IMR-90 (cell line): ENCODE measurements at regions not wholly inside any gene's neighbourhood (a gene's known extent, or its start where the extent isn't known, plus 50 kb on each side); places are given as distances from the start of the nearest gene placed in this dataset.

Source experiments
- ATAC-seq: fragments of 200-7000 bp; cut with Tn5 transposase; 2 replicates; pipeline ENCODE4 v1.9.1; 2020; ENCODE audit warnings: low read depth, mild to moderate bottlenecking, moderate library complexity
- BruUV-seq: library from RNA; stranded (reverse); fragments of 400-500 nt; replicated peaks from 2 replicates; lab custom pipeline; 2021; lab: Mats Ljungman, UMichigan
- CTCF ChIA-PET: fragments of 300-600 bp; formaldehyde crosslinking; extraction: SDS; loops from one replicate; lab custom pipeline; 2021; ENCODE audit warnings: antibody characterized with exemption; lab: Yijun Ruan, JAX
- POLR2A ChIA-PET: fragments of 300-600 bp; sonication (Branson Sonifier 250); formaldehyde crosslinking; loops from one replicate; lab custom pipeline; 2022; ENCODE audit warnings: antibody characterized with exemption; ENCODE audit not compliant: unreplicated experiment; lab: Charles Lee
- DNase-seq: peaks from one replicate; pipeline ENCODE4 v3.0.0; 2013
- H2AFZ ChIP-seq: replicated peaks from 2 replicates; pipeline ENCODE3; 2013; ENCODE audit warnings: low read length, mild to moderate bottlenecking; ENCODE audit not compliant: poor library complexity
- H2AK5ac ChIP-seq: 2 replicates; pipeline ENCODE4 v1.6.1; 2013; ENCODE audit warnings: low read depth, low read length, inconsistent platforms
- H2AK9ac ChIP-seq: replicated peaks from 2 replicates; pipeline ENCODE3; 2013; ENCODE audit warnings: mild to moderate bottlenecking, low read depth, low read length, moderate library complexity; ENCODE audit not compliant: poor library complexity
- H2BK120ac ChIP-seq: 2 replicates; pipeline ENCODE4 v1.6.1; 2013; ENCODE audit warnings: low read depth, low read length, inconsistent platforms
- H2BK15ac ChIP-seq: 3 replicates; pipeline ENCODE4 v1.6.1; 2013; ENCODE audit warnings: low read depth, low read length, inconsistent platforms
- H2BK20ac ChIP-seq: 2 replicates; pipeline ENCODE4 v1.6.1; 2013; ENCODE audit warnings: low read depth, mild to moderate bottlenecking, inconsistent platforms, low read length, moderate library complexity
- H2BK5ac ChIP-seq: 2 replicates; pipeline ENCODE4 v1.6.1; 2013; ENCODE audit warnings: mild to moderate bottlenecking, low read depth, low read length, inconsistent platforms; ENCODE audit not compliant: poor library complexity, severe bottlenecking
- H3K14ac ChIP-seq: replicated peaks from 2 replicates; pipeline ENCODE4 v1.6.1; 2013; ENCODE audit warnings: low read depth, low read length, inconsistent platforms
- H3K18ac ChIP-seq: 2 replicates; pipeline ENCODE4 v1.6.1; 2013; ENCODE audit warnings: low read depth, low read length, control low read depth
- H3K23ac ChIP-seq: 2 replicates; pipeline ENCODE4 v1.6.1; 2013; ENCODE audit warnings: low read depth, low read length, inconsistent platforms
- H3K27ac ChIP-seq: 2 replicates; pipeline ENCODE4 v1.5.1; 2013; ENCODE audit warnings: mild to moderate bottlenecking, control low read depth, low read length; ENCODE audit not compliant: insufficient read depth
- H3K27me3 ChIP-seq: 2 replicates; pipeline ENCODE4 v1.6.1; 2013; ENCODE audit warnings: low read length; ENCODE audit not compliant: control insufficient read depth, insufficient read depth
- H3K36me3 ChIP-seq: 2 replicates; pipeline ENCODE4 v1.6.1; 2013; ENCODE audit warnings: low read length, mixed read lengths; ENCODE audit not compliant: control insufficient read depth, insufficient read depth
- H3K4ac ChIP-seq: 2 replicates; pipeline ENCODE4 v1.6.1; 2013; ENCODE audit warnings: low read depth, low read length, inconsistent platforms
- H3K4me1 ChIP-seq: 2 replicates; pipeline ENCODE4 v1.6.1; 2013; ENCODE audit warnings: low read length, mixed read lengths; ENCODE audit not compliant: control insufficient read depth, insufficient read depth
- H3K4me2 ChIP-seq: 2 replicates; pipeline ENCODE4 v1.6.1; 2013; ENCODE audit warnings: low read depth, mild to moderate bottlenecking, control low read depth, low read length, moderate library complexity
- H3K4me3 ChIP-seq: 2 replicates; pipeline ENCODE4 v1.5.1; 2013; ENCODE audit warnings: low read depth, mild to moderate bottlenecking, control low read depth, low read length, moderate library complexity; ENCODE audit not compliant: insufficient read depth
- H3K56ac ChIP-seq: 2 replicates; pipeline ENCODE4 v1.6.1; 2013; ENCODE audit warnings: low read length, inconsistent platforms; ENCODE audit not compliant: insufficient read depth; ENCODE audit errors: extremely low read depth
- H3K79me1 ChIP-seq, 2 experiments: 2 replicates each; pipeline ENCODE4 v1.6.1; 2013; ENCODE audit warnings: low read length in 2 of 2, inconsistent platforms in 1 of 2, low read depth in 1 of 2
- H3K9ac ChIP-seq: 2 replicates; pipeline ENCODE4 v1.6.1; 2013; ENCODE audit warnings: low read depth, low read length, control low read depth
- H3K9me1 ChIP-seq: 2 replicates; pipeline ENCODE4 v1.6.1; 2013; ENCODE audit warnings: low read length, inconsistent platforms; ENCODE audit not compliant: insufficient read depth
- H3K9me3 ChIP-seq: 2 replicates; pipeline ENCODE4 v1.6.1; 2013; ENCODE audit warnings: low read length; ENCODE audit not compliant: control insufficient read depth, insufficient read depth
- H4K20me1 ChIP-seq: 2 replicates; pipeline ENCODE4 v1.6.1; 2013; ENCODE audit warnings: low read length, inconsistent platforms; ENCODE audit not compliant: insufficient read depth
- H4K5ac ChIP-seq: 2 replicates; pipeline ENCODE4 v1.6.1; 2013; ENCODE audit warnings: mild to moderate bottlenecking, low read depth, low read length, control low read depth
- H4K8ac ChIP-seq, 2 experiments: 2 replicates each; pipeline ENCODE4 v1.6.1; 2013; ENCODE audit warnings: low read depth in 2 of 2, low read length in 2 of 2, control low read depth in 1 of 2, inconsistent platforms in 1 of 2
- H4K91ac ChIP-seq: 2 replicates; pipeline ENCODE4 v1.6.1; 2013; ENCODE audit warnings: low read depth, low read length, inconsistent platforms; ENCODE audit not compliant: insufficient read depth
- BHLHE40 ChIP-seq: fragments of 150-350 bp; IDR thresholded peaks from 2 replicates; pipeline ENCODE4 v1.6.1; 2016; ENCODE audit warnings: mild to moderate bottlenecking, low read depth, low read length
- CHD1 ChIP-seq: IDR thresholded peaks from 2 replicates; pipeline ENCODE4 v1.6.1; 2012; ENCODE audit warnings: low read depth, low read length, improper control_type of control experiment
- MAFK ChIP-seq: IDR thresholded peaks from 2 replicates; pipeline ENCODE4 v1.6.1; 2012; ENCODE audit warnings: low read depth, low read length, improper control_type of control experiment
- MAZ ChIP-seq: IDR thresholded peaks from 2 replicates; pipeline ENCODE4 v1.6.1; 2012; ENCODE audit warnings: low read depth, mild to moderate bottlenecking, low read length, improper control_type of control experiment, moderate library complexity, borderline replicate concordance
- MXI1 ChIP-seq: IDR thresholded peaks from 2 replicates; pipeline ENCODE4 v1.6.1; 2012; ENCODE audit warnings: low read depth, mild to moderate bottlenecking, low read length, moderate library complexity, borderline replicate concordance
- NFE2L2 ChIP-seq: fragments of 150-350 bp; IDR thresholded peaks from 2 replicates; pipeline ENCODE4 v1.6.1; 2016; ENCODE audit warnings: low read depth, mild to moderate bottlenecking, low read length
- RCOR1 ChIP-seq: IDR thresholded peaks from 2 replicates; pipeline ENCODE4 v1.6.1; 2012; ENCODE audit warnings: mild to moderate bottlenecking, low read length, improper control_type of control experiment; ENCODE audit not compliant: insufficient replicate concordance
- RFX5 ChIP-seq: IDR thresholded peaks from 2 replicates; pipeline ENCODE4 v1.8.0; 2012; ENCODE audit warnings: low read depth, mild to moderate bottlenecking, low read length, moderate library complexity
- WGBS, 2 experiments: methylation state at CpG; one replicate each; pipeline versions ENCODE4 v1.1.5 to v1.1.7; 2013; ENCODE audit warnings: missing lambda C conversion rate in 2 of 2; ENCODE audit not compliant: insufficient read length in 1 of 2; ENCODE audit errors: extremely low coverage in 2 of 2; 5-methylcytosine and 5-hydroxymethylcytosine counted together
- dilution Hi-C: fragments of 300-500 bp; cut with HindIII; formaldehyde crosslinking; loops from one replicate; pipeline ENCODE4 v1.14.3; 2018; ENCODE audit warnings: low sequenced_read_pairs; ENCODE audit not compliant: unreplicated experiment
- in situ Hi-C: fragments of 300-500 bp; cut with MboI; formaldehyde crosslinking; loops from 3 replicates; pipeline ENCODE4 v1.14.3; 2019; ENCODE audit warnings: low sequenced_read_pairs, inconsistent platforms, mixed read lengths
- intact Hi-C: fragments of 100-400 bp; cut with micrococcal nuclease; formaldehyde crosslinking; loops from 2 replicates; pipeline ENCODE4 v1.10.0; 2022
- TF ChIP-seq, protein P1 (sequence below): fragments of 150-350 bp; IDR thresholded peaks from 2 replicates; pipeline ENCODE4 v1.6.1; 2016; ENCODE audit warnings: low read depth, mild to moderate bottlenecking, low read length, moderate library complexity, borderline replicate concordance
- TF ChIP-seq, protein P2 (sequence below): conservative IDR thresholded peaks from 2 replicates; pipeline ENCODE4 v1.5.1; 2012; ENCODE audit warnings: mild to moderate bottlenecking, low read depth, low read length, improper control_type of control experiment
- TF ChIP-seq, protein P3 (sequence below): fragments of 150-350 bp; IDR thresholded peaks from 2 replicates; pipeline ENCODE4 v1.6.1; 2017; ENCODE audit warnings: mild to moderate bottlenecking, antibody characterized with exemption, low read length, low read depth

DNA sequence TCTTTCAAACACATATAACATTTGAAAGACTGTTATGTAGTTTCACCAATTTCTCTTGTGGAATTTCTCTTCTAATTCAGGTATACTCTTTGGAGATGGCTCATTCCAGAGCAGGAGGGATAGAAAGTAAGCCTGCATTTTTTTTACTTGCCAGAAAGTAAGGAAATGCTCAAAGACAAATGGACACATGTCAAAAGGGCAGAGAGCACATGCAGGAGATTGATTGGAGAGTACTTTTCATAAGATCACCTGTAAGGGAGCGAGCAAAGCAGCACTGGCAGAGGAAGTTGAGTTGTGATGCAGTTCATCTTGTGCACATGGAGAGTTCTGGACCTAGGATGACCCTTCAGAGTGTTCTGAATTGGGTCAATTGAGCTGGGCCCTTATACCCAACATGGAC, 51.4 kb upstream of the FBXO33 start:
- 43% methylated on average over 1 of the region's 1 CpG; no CpG with 5 or more reads in 1 of the 2 experiments for WGBS, 2 experiments
- dilution Hi-C loops = no loop called here

More for the DNA sequence above, 51.4 kb upstream of the FBXO33 start:
- no peak overlapping the region for H3K9ac ChIP-seq
- no TSS peak for BruUV-seq
- H3K4me2 ChIP-seq = no peak overlapping the region
- no peaks in the 10 kb centered on the region for H3K9me3 ChIP-seq
- no peak overlapping the region for H3K27ac ChIP-seq
- H3K27me3 ChIP-seq = no peaks in the 10 kb centered on the region
- H2BK20ac ChIP-seq = no peak overlapping the region
- no peak overlapping the region for H3K18ac ChIP-seq
- H2AK9ac ChIP-seq = no peak overlapping the region
- no peaks in the 10 kb centered on the region for H3K9me1 ChIP-seq
- no peak overlapping the region for H2BK5ac ChIP-seq
- DNase-seq (no peak), ATAC-seq (no peak)
- no peak overlapping the region for H4K8ac ChIP-seq
- H4K5ac ChIP-seq = no peak overlapping the region
- no peak overlapping the region for H3K56ac ChIP-seq
- H2AK5ac ChIP-seq = no peak overlapping the region
- intact Hi-C loops = no loop called here
- in situ Hi-C loops = no loop called here
- no peak overlapping the region for H4K91ac ChIP-seq
- no peak overlapping the region for H3K23ac ChIP-seq
- H3K14ac ChIP-seq = no peak overlapping the region
- H3K79me1 ChIP-seq = no peaks in the 10 kb centered on the region
- no peak overlapping the region for H3K4me3 ChIP-seq
- H3K4ac ChIP-seq = no peak overlapping the region
- ChIA-PET POLR2A (no interaction called here), CTCF (no interaction called here)
- no peaks in the 10 kb centered on the region for H4K20me1 ChIP-seq
- no peak overlapping the region for H2AFZ ChIP-seq
- H2BK15ac ChIP-seq = no peak overlapping the region
- H3K36me3 ChIP-seq = no peaks in the 10 kb centered on the region
- H2BK120ac ChIP-seq = no peak overlapping the region
- no peaks in the 10 kb centered on the region for H3K4me1 ChIP-seq
- no peak for TF ChIP-seq CHD1
- no peak for TF ChIP-seq RCOR1
- no peak for TF ChIP-seq NFE2L2
- TF ChIP-seq, protein P1, sequence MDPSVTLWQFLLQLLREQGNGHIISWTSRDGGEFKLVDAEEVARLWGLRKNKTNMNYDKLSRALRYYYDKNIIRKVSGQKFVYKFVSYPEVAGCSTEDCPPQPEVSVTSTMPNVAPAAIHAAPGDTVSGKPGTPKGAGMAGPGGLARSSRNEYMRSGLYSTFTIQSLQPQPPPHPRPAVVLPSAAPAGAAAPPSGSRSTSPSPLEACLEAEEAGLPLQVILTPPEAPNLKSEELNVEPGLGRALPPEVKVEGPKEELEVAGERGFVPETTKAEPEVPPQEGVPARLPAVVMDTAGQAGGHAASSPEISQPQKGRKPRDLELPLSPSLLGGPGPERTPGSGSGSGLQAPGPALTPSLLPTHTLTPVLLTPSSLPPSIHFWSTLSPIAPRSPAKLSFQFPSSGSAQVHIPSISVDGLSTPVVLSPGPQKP = no peak
- no peak for TF ChIP-seq BHLHE40
- TF ChIP-seq, protein P2, sequence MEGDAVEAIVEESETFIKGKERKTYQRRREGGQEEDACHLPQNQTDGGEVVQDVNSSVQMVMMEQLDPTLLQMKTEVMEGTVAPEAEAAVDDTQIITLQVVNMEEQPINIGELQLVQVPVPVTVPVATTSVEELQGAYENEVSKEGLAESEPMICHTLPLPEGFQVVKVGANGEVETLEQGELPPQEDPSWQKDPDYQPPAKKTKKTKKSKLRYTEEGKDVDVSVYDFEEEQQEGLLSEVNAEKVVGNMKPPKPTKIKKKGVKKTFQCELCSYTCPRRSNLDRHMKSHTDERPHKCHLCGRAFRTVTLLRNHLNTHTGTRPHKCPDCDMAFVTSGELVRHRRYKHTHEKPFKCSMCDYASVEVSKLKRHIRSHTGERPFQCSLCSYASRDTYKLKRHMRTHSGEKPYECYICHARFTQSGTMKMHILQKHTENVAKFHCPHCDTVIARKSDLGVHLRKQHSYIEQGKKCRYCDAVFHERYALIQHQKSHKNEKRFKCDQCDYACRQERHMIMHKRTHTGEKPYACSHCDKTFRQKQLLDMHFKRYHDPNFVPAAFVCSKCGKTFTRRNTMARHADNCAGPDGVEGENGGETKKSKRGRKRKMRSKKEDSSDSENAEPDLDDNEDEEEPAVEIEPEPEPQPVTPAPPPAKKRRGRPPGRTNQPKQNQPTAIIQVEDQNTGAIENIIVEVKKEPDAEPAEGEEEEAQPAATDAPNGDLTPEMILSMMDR = no peak
- TF ChIP-seq, protein P3, sequence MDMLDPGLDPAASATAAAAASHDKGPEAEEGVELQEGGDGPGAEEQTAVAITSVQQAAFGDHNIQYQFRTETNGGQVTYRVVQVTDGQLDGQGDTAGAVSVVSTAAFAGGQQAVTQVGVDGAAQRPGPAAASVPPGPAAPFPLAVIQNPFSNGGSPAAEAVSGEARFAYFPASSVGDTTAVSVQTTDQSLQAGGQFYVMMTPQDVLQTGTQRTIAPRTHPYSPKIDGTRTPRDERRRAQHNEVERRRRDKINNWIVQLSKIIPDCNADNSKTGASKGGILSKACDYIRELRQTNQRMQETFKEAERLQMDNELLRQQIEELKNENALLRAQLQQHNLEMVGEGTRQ = no peak
- TF ChIP-seq MAFK = no peak
- TF ChIP-seq RFX5 = no peak
- TF ChIP-seq MXI1 = no peak
- no peak for TF ChIP-seq MAZ
